Putamen (tissue), 1 donor: ENCODE measurements at regions not wholly inside any gene's neighbourhood (a gene's known extent, or its start where the extent isn't known, plus 50 kb on each side); places are given as distances from the start of the nearest gene placed in this dataset.
A peak's percentile ranks its signal among the peaks of the same experiment; 100 is the strongest.
"Not testable (repeated sequence)": the region's sequence is repeated elsewhere in the genome, so short reads cannot be mapped to it uniquely, and the experiment has no call there.

ENCODE experiments used
- DNase-seq: peaks from one replicate; pipeline ENCODE4 v3.0.0-alpha.2; 2016; ENCODE audit warnings: low spot score

DNA sequence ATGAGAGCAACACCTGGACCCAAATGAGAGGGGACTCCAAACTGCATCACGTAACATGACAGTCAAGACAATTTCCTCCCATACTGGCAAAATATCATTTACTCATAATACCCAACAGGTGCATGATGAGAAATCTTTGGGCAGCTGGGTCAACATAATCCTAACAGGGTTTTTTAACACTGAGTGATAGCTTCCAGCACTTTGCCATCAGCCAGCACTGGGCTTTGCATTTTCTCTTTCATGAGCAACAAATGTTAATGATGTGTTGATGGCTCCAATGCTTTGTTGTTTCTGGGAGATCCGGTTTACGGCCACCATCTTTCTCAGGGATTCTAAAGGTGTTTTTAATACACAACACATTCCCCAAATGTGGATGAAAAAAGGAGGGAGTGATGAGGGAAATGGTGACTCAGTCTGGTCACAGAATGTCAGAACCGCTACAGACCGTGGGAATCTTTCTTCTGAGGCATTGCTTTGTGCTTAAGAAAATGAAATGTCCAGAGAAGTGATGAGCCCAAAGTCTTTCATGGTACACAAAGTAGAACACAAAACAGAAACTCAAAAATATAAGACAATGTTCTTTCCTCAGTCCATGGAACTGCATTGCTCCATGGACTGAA lies 705.7 kb upstream of the IGFBP3 start:
- no peak for DNase-seq

DNA sequence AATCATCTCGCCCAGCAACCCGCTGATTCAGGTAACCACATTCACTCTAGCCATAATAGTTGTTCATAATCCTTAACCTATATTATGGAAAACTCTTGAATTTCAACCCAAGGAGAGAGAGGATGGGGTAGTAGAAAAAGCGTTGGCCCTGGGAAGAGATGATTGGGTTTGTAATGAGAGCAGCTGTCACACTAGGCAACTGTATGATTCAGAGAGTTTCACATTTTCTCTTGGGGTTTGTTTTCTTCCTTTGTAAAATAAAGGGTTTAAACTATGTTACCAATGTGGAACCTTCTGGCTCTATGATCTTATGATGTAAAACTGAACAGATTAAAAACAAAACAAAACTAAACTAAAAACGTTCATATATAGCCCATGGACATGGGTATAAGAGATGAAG lies 705.2 kb upstream of the IGFBP3 start:
- DNase-seq: no peak

DNA sequence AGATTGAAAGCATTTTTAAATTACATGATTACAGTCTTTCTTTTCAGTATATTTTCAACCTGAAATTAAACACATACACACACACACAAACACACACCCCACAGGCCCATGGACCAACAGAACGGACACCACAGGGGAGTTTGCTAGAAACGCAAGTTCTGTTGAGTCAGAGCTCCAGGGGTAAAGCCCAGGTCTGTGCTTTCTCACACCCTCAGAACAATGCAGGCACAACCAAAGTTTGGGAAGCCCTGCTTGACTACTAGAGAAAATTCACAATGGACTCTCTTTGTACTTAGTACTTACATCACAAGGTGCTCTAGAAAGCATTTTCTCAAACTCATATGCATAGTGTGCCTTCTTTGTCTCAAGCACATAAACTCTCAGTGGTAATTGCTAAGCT lies 704.0 kb upstream of the IGFBP3 start:
- no peak for DNase-seq

DNA sequence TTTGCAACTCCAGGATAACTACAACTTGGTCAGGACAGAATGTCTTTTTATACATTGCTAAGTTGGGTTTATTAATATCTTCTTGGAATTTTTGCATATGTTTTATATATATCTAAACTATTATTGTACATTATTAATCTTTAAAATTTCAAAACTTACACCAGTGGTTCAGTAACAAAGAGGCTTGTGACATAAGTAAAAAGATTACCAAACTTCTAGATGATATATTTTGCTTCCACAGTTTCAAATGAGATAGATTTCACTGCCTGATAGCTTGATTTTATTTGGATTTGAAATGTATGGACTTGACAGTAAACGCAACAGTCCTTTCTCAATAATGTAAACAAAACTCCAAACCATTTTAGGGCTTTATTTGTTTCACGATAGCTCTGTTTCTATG lies 701.2 kb upstream of the IGFBP3 start:
- DNase-seq: no peak

DNA sequence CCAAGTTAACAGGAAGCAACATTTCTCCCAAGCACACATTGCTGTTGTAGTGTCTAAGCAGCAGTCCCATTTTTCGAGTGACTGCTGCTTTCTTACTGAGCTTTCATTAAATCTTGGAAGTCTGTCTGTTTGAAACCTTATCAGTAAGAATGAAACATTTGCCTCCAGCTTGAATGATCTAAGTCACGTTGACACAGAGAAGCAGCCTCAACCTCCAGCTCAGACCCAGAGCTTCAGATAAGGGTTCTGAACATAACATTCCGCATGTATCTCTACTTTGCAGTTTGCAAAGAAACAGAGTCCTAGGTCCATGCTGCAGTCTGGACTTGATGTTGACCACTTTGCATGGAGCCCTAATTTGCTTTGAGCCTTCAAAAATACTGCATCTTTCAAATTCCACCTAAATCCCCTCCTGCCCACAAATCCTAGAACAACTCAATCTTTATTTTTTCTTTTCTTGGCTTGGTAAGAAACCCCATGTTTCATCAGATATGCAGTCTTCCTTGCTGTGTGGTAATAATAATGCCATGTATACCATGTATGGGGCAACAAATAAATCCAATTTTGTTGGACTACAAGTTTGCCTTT lies 698.7 kb upstream of the IGFBP3 start:
- no peak for DNase-seq

DNA sequence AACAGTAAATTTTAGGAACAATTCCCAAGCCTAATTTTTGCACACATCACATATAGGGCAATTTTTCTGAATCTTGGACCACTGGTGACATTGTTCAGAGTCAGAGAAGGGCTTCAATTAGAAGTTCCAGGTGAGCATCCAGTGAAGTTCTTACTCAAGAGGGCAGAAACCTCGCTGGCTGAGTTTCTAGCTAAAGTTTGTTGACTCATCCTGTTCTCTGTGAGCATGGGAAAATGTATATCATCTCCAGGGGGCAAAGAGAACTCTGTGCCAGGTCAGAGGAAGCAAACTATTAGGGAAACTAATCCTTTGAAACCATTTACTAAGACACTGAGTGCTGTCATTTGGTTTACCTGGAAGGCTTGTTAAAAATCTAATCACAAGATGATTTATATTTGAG lies 695.6 kb upstream of the IGFBP3 start:
- no peak for DNase-seq

DNA sequence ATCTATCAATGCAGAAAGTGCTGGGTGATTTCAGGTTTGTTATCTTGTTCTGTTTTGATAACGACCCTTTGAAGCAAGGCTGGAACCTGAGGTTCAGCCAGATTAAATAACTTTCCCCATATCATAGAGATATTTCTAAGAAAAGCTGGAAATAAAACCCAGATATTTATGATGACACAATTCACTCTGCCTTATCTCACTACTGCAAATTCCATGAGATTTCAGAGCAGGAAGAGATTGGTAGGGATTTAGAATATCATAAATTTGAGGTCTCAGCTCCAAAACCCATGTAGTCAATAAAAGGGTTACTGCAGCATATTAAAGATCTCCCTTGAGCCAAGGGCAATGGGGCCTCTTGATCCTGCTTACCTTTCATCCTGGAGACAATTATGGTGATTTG lies 692.5 kb upstream of the IGFBP3 start:
- no peak for DNase-seq

DNA sequence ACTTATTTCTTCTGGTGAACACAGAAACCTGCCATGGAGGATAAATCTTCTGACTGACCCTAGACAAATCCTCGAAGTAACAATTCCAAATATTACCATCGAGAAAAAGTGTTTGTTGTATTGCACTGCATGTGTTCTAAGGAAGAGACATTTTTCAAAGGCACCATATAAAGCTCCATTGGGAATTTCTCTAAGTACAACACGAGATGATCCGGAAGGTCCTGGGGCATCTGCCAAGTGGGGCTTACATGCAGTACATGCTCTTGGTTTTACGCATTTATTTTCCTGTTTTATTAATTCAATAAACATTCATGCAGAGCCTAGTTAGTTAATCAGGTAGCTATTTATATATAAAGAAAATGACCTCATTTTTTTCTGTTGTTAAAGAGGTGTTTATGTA lies 692.0 kb upstream of the IGFBP3 start:
- no peak for DNase-seq

DNA sequence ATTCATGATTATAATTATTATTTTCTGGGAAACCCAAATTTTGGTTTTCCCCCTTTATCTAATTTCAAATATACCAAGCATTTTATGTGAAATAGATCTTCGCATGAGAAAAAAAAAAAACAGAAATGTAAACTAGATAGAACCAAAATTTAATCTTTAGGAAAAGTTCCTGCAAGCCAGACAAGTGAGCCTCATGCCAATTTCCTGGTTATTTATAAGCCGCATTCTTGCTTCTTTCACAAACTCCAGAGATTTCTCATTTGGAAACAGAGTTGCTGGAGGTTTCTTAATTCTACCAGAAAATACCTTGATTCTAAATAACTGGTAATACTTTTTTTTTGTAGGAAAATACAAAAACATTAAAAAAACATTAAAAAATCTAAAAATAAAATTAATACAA lies 690.4 kb upstream of the IGFBP3 start:
- DNase-seq: no peak

DNA sequence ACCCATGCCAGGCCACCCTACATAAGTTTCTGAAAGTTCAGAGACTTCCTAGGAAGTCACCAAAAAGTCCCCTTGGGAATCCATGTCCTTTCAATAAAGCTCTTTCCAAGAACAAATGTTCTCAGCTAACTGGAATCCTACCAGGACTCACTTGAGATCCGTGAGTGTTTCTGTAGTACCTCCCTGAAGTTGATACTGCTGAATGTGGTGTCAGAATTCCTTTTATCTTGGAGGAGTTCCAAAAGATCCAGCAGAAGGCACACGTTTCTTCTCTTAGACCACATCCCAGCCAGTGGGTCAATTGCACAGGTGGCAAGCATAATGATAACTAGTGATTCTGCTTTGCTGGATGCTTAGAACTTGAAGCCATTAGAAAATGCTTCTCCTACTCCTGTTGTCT lies 689.7 kb upstream of the IGFBP3 start:
- no peak for DNase-seq

DNA sequence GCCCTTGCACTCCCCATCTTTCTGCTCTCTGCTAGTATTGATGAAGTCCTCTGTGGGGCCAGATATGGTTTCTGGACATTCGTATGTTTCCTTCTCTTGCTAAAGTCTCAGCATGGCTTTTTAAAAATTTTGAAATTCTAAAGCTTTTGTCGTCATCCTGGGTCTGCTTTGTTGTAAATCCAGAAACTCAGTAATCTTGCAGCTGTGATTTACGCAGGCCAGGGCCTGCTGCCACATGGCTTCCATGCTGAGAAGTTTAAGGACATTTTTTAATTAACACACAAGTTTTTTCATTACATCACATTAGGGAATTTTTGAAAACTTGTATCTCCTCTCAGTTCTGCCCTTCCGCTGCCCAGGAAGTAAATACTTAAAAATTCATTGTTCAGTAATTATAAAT lies 686.1 kb upstream of the IGFBP3 start:
- DNase-seq: no peak

DNA sequence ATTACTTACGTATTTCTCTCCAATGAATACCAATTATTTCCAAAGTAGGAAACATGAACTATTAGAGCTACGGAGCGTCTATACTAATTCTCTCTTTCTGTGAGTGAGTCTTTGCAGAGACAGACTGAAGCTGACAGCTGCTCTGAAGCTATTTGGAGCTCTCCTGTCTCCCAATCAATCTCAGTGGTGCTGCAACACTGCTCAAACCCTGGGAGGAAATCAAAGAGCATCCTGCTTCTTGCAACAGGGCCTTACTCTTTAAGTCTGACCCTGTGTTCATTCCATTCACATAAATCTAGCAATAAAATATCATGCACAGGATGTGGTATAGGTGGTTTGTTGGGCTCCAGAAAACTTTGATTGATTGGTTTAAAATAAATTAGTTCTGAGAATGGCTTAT lies 685.7 kb upstream of the IGFBP3 start:
- DNase-seq: no peak

DNA sequence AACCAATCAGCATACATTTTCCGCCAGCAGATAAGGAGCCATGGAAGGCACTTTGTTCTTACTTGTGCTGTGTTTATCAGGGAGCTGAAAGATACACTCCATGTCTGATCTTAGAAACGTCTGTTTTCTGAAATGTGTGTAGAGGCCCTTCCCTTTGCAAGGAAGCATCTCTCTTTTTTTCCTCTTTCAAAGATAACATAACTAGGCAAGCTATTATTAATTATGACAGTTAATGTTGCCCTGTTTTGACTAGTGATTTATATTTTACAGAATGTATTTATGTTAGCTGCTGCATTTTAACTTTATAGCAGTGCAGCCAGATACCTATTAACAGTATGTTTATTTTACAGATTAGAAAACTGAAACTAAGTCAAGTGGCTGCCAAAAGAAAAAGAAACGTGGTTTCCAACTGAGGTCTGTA lies 683.2 kb upstream of the IGFBP3 start:
- DNase-seq: no peak

DNA sequence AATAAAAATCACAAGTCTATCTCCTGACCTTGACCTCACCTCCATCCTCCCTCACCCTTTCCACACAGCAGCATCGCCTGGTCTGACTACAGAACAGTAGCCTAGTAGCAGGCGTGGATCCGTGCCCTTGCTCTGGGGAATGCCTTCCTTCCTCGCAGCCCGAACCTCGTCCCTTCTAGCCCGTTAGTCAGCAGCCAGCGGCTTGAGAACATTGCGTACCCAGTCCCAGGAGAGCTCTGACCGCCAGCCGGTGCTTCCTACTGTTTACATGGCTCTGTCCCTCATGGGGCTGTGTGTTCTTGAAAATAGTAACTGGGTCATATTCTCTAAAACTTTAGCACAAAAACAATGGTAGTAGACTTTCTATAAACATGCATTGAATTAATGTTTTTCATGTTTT lies 682.7 kb upstream of the IGFBP3 start:
- DNase-seq: peak; percentile 8

DNA sequence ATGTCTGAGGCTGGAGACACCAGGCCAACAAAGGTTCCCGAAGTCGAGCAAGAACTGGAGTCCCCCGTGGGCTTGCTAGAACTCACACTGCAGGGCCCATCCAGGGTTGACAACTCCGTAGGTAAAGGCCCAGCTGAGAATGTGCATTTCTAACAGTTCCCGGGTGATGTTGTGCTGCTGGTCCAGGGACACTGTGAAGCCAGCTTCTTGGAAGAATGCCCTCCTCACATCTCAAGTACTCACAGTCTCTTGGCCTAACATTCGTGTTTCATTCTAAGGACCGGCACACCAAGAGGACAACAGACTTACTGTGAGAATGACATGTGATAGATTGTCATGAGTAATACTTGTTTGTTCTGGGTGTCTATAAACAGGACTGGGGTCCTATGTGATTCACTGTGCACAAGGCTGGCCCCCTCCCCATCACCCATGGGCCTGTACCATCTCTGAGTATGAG lies 682.3 kb upstream of the IGFBP3 start:
- no peak for DNase-seq

DNA sequence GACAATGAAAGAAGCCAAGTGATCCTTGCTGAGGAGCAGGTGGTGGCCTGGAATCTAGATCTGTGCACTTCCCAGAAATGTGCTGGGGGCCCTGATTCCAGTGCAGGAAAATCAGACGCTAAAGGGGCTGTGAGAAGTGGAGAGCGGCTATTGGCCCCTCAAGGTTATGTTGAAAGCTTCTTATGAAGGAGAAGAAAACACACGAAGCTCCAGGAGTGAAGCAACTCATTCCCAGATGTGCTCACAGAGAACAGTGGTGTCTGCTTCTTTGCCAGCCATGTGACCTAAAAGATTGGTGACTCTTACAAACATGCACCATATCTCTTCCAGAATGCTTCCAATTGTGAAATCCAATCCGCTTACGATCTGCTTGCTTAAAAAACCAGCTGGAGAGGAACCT lies 679.3 kb upstream of the IGFBP3 start:
- no peak for DNase-seq

DNA sequence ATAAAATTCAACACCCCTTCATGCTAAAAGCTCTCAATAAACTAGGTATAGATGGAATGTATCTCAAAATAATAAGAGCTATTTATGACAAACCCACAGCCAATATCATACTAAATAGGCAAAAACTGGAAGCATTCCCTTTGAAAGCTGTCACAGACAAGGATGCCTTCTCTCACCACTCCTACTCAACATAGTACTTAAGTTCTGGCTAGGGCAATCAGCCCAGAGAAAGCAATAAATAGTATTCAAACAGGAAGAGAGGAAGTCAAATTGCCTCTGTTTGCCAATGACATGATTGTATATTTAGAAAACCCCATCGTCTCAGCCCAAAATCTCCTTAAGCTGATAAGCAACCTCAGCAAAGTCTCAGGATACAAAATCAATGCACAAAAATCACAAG lies 673.8 kb upstream of the IGFBP3 start:
- not testable (repeated sequence) for DNase-seq

DNA sequence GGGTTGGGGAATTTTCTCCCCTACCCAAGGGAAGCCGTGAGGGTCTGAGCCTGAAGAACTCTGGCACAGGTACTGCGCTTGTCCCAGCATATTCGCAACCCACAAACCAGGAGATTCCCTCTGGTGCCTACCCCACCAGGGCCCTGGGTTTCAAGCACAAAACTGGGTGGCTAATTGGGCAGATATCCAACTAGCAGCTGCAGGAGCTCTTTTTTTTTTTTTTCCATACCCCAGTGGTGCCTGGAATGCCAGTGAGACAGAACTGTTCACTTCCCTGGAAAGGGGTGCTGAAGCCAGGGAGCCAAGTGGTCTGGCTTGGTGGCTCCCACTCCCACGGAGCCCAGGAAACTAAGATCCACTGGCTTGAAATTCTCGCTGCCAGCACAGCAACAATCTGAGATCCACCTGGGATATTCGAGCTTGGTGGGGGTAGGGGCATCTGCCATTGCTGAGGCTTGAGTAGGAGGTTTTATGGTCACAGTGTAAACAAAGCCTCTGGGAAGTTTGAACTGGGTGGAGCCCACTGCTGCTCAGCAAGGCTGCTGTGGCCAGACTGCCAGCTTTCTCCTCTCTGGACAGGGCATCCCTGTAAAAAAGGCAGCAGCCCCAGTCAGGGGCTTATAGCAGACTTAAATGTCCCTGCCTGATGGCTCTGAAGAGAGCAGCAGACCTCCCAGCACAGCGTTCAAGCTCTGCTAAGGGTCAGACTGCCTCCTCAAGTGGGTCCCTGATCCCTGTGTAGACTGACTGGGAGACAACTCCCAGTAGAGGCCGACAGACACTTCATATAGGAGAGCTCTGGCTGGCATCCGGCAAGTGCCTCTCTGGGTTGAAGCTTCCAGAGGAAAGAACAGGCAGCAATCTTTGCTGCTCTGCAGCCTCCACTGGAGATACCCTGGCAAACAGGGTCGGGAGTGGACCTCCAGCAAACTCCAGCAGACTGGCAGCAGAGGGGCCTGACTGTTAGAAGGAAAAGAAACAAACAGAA lies 670.1 kb upstream of the IGFBP3 start:
- not testable (repeated sequence) for DNase-seq

DNA sequence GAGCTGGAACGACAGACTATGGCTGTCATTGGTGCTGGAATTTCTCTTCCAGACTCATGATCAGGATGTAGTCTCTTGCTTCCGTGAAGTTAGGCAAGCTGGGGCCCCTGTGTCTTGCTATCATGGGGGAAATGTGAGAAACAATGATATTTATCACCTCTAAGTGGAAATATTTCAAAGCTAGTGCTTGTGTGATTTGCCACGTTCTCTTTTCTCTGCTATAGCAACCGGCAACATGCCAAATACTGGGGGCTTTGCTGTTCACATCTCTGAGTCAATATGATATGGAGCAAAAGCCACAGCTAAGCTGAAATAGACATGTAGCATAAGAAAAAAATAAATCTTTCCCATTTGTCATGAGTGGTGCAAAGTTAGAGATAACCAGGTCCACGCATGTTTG lies 668.2 kb upstream of the IGFBP3 start:
- no peak for DNase-seq

DNA sequence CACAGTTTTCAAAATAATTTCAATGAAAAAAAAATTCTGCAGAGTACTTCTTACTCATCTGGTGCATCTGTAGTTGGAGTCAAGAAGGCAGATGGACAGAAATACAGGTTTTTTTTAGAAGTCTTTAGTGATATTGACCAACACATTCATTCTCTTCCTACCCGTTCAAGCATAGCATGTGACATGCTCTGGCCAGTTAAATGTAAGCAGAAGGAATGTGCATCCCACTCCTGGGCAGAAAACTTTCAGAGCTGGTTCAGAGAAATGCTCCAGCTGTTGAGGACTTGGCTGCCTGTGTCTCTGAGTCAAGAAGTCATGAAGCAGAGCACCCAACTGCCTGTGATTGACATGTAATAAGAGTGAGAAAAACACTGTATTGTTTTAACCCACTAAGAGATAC lies 665.3 kb upstream of the IGFBP3 start:
- no peak for DNase-seq

DNA sequence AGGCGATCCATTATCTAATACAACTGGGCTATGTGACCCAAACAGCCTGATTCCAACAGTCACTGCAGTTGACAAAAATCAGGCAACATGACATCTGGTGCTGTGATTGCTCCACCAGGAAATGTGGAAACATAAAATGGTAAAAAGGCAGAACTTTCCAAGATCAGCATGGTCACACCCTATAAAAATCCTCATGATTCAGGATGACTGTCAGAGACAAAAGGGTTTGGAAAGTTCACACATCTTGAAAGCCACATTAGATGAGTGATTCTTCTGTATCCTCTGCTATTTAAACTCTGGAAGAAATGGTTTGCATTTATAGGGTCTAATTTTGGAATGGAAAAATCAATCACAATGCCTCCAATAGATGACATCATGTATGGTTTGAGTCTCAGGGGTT lies 662.6 kb upstream of the IGFBP3 start:
- DNase-seq: no peak

DNA sequence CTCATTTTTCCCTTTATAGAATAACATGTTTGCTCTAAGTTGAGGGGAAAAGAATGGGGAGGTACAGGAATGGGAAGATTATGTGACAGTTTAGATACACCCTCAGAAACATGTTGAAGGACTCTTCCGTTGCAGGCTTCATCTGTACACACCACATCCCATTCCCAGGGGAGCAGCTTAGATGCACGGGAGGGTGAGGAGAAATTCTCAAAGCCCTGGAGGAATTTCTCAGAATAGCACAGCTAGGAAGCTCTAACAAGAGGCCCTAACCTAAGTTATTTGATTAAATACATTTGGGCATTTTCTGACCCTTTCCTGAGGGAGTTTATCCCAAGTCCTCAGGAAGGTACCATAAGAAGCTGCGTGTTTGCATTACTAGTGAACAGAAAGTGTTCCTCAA lies 660.2 kb upstream of the IGFBP3 start:
- DNase-seq: no peak

DNA sequence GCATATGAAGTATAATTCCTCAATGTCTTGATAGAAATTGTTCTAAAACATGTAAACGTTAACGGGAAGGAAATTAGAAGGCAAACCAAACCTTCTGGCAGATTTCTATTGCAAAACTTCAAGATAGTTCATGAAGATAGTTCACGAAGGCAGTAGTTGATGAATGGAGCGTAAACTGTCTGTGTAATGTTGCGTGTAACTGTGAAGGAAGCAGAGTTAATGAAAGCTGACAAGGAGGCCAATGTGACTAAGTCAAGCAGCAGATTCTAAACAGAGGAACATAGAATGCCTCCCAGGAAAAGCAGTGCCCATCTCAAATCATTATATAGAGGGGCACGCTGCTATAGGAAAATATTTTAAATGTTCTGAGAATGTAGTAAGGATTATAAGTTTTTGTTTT lies 659.7 kb upstream of the IGFBP3 start:
- no peak for DNase-seq
